ENCODE measurements at regions not wholly inside any gene's neighbourhood (a gene's known extent, or its start where the extent isn't known, plus 50 kb on each side); places are given as distances from the start of the nearest gene placed in this dataset.
A peak's percentile ranks its signal among the peaks of the same experiment; 100 is the strongest.

GRCh38 chr1:170219163-170219562 is 73.4 kb downstream of the NTMT2 start:
- H3K4me3 ChIP-seq = no peak overlapping the region
- no peaks in the 10 kb centered on the region for H3K9me3 ChIP-seq
- H3K27ac ChIP-seq = no peak overlapping the region
- peaks cover 0 to 13% (median 9%) of the 10 kb centered on the region in 4 donors for H3K4me1 ChIP-seq
- TF ChIP-seq POLR2AphosphoS5 (IDR thresholded peaks at IDR 0.05) = no peak
- TF ChIP-seq POLR2A (IDR thresholded peaks at IDR 0.05) = no peak
- TF ChIP-seq CTCF (IDR thresholded peaks at IDR 0.05) = no peak
- TF ChIP-seq EP300 (IDR thresholded peaks at IDR 0.05) = no peak
- H3K27me3 ChIP-seq = no peaks in the 10 kb centered on the region
- 39 to 57% methylated on average over 3 of the region's 3 CpGs for whole genome bisulfite sequencing, 2 donors
- DNase-seq = no peak
- intact Hi-C loops (cut with DNase I) = no loop called here
- H3K36me3 ChIP-seq = no peaks in the 10 kb centered on the region

- intact Hi-C loops (cut with DNase I) = no loop called here
- peaks cover 0 to 13% (median 9%) of the 10 kb centered on the region in 4 donors for H3K4me1 ChIP-seq
- H3K27me3 ChIP-seq = no peaks in the 10 kb centered on the region
- DNase-seq = peak; percentile 68
- WGBS, 2 donors = 72 to 92% methylated on average over 2 of the region's 2 CpGs
- H3K27ac ChIP-seq = peak overlapping the region in 2 of 4 donors; percentile 12 to 77
- TF ChIP-seq CTCF (IDR thresholded peaks at IDR 0.05) (no peak), POLR2AphosphoS5 (IDR thresholded peaks at IDR 0.05) (peak in 2 of 4 donors; percentile 18 to 32)
- no peaks in the 10 kb centered on the region for H3K9me3 ChIP-seq
- H3K36me3 ChIP-seq = no peaks in the 10 kb centered on the region
- no peak overlapping the region for H3K4me3 ChIP-seq
Observed at GRCh38 chr1:170221031-170221430, 75.3 kb downstream of the NTMT2 start.

GRCh38 chr1:170221495-170221894 is 75.7 kb downstream of the NTMT2 start:
- H3K27ac ChIP-seq = peak overlapping the region in 2 of 4 donors; percentile 12 to 77
- no peak for TF ChIP-seq EP300 (IDR thresholded peaks at IDR 0.05)
- no peak for TF ChIP-seq POLR2A (IDR thresholded peaks at IDR 0.05)
- TF ChIP-seq CTCF (IDR thresholded peaks at IDR 0.05) = no peak
- TF ChIP-seq POLR2AphosphoS5 (IDR thresholded peaks at IDR 0.05) = no peak
- no peaks in the 10 kb centered on the region for H3K9me3 ChIP-seq
- DNase-seq = no peak
- no peak overlapping the region for H3K4me3 ChIP-seq
- peaks cover 0 to 13% (median 9%) of the 10 kb centered on the region in 4 donors for H3K4me1 ChIP-seq
- H3K36me3 ChIP-seq = no peaks in the 10 kb centered on the region
- WGBS, 2 donors = 42 to 71% methylated on average over 2 of the region's 2 CpGs
- intact Hi-C loops (cut with DNase I) = no loop called here
- H3K27me3 ChIP-seq = no peaks in the 10 kb centered on the region

- Histone ChIP-seq H3K27ac (peak overlapping the region in 1 of 4 donors; percentile 74), H3K4me3 (no peak overlapping the region), H3K4me1 (peaks cover 0 to 13% (median 9%) of the 10 kb centered on the region in 4 donors), H3K9me3 (no peaks in the 10 kb centered on the region), H3K36me3 (no peaks in the 10 kb centered on the region), H3K27me3 (no peaks in the 10 kb centered on the region)
- intact Hi-C loops (cut with DNase I) = no loop called here
- 63 to 81% methylated on average over 3 of the region's 3 CpGs for WGBS, 2 donors
- TF ChIP-seq POLR2A (IDR thresholded peaks at IDR 0.05) (no peak), EP300 (IDR thresholded peaks at IDR 0.05) (no peak), POLR2AphosphoS5 (IDR thresholded peaks at IDR 0.05) (no peak), CTCF (IDR thresholded peaks at IDR 0.05) (no peak)
- no peak for DNase-seq
Observed at GRCh38 chr1:170224469-170224868, 78.7 kb downstream of the NTMT2 start.
